Fibroblast of mammary gland (primary cell): ENCODE measurements at regions not wholly inside any gene's neighbourhood (a gene's known extent, or its start where the extent isn't known, plus 50 kb on each side); places are given as distances from the start of the nearest gene placed in this dataset.

Source experiments
- DNase-seq: peaks from one replicate; pipeline ENCODE4 v3.0.0-alpha.2; 2010; ENCODE audit warnings: low read depth
- H3K4me3 ChIP-seq: 2 replicates; pipeline ENCODE4 v1.5.1; 2011; ENCODE audit warnings: low read depth, mild to moderate bottlenecking, low read length, moderate library complexity; ENCODE audit not compliant: control insufficient read depth
- TF ChIP-seq, protein P1 (sequence below): conservative IDR thresholded peaks from 2 replicates; pipeline ENCODE4 v1.5.1; 2011; ENCODE audit warnings: low read depth, low read length, inconsistent platforms; ENCODE audit not compliant: control insufficient read depth, insufficient read depth

DNA sequence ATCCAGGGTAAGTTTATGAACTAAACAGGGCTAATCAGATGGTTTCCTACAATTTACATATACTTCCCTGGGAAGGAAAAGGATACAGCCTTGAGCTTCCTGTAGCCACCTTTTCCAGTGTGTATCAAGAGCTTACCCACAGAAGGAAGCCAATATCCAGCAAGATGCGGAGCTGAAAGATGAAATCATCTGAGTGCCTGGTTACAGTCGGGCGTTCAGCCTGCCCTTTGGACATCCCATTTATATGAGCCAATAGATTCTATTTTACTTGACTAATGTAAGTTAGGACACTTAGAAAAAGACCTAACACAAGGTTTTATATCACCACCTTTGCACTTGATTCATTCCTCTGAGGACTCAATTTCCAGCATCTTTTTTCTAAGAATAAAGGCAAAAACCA lies 108.2 kb downstream of the UCHL5 start:
- DNase-seq = no peak
- TF ChIP-seq, protein P1, sequence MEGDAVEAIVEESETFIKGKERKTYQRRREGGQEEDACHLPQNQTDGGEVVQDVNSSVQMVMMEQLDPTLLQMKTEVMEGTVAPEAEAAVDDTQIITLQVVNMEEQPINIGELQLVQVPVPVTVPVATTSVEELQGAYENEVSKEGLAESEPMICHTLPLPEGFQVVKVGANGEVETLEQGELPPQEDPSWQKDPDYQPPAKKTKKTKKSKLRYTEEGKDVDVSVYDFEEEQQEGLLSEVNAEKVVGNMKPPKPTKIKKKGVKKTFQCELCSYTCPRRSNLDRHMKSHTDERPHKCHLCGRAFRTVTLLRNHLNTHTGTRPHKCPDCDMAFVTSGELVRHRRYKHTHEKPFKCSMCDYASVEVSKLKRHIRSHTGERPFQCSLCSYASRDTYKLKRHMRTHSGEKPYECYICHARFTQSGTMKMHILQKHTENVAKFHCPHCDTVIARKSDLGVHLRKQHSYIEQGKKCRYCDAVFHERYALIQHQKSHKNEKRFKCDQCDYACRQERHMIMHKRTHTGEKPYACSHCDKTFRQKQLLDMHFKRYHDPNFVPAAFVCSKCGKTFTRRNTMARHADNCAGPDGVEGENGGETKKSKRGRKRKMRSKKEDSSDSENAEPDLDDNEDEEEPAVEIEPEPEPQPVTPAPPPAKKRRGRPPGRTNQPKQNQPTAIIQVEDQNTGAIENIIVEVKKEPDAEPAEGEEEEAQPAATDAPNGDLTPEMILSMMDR = no peak

DNA sequence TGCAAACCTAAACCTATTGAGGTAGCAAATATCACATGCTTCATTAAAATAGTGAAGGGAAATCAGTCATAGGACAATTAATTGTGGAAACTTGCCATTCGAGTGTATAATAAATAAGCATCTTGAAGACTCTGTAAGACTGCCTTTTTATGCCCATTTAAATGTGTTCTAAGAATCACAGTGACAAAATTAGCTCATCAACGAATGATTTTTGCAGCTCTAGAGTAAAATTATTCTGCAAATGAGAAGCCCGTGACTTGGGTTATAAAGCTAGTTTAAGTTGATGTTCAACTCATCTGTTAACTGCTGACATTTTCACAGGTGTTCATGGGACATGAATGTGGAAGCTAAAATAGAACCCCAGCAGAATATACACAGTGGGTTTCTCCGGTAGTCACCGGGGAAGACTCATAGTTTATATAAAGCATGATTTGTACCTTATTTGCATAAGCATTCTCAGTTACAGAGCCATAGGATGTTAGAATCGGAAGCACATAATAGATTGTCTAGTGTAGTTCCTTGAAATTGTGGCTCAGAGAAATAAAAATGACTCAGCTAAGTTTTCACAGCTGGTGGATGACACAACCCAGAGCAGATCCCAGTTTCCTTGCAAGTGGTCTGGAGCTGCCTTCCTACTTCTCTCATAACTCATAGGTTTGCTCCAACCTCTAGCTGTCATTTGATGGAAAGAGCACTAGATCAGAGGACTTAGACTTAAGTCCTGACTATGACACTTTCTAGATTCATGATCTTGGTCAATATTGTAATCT lies 107.3 kb downstream of the UCHL5 start:
- TF ChIP-seq, protein P1 = no peak
- no peak overlapping the region for H3K4me3 ChIP-seq
- DNase-seq = peak; percentile 93

More for the DNA sequence above, 108.2 kb downstream of the UCHL5 start:
- H3K4me3 ChIP-seq = no peak overlapping the region

GRCh38 chr1:192952646-192953045 lies 106.5 kb downstream of the UCHL5 start:
- TF ChIP-seq, protein P1 = no peak
- H3K4me3 ChIP-seq = no peak overlapping the region
- DNase-seq = peak; percentile 47

DNA sequence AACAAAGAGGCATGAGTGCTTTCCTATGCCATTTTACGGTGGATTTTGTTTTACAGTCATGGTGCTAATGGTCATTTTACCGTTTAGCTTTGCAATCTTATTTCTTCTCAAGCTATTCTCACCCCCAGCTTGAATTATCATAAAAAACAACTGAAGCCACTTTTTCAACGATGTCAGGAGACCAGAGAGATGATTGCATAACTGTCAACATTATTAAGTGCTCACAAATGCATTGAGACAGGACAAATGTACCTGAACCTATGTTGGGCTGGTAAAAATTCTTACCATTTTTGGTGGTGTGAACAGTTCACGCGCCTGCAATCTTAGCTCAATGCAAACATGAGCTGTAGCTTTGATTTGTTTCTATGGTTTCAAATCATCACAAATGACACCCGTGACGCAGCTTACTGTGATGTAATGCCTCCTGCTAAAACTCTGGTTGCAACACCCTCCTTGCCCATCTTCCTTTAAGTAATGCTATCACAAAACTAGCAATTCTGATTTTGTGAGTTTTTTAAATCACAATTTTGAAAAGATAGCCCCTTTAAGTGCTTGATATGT lies 104.4 kb downstream of the UCHL5 start:
- no peak for DNase-seq
- H3K4me3 ChIP-seq = no peak overlapping the region
- TF ChIP-seq, protein P1 = no peak

DNA sequence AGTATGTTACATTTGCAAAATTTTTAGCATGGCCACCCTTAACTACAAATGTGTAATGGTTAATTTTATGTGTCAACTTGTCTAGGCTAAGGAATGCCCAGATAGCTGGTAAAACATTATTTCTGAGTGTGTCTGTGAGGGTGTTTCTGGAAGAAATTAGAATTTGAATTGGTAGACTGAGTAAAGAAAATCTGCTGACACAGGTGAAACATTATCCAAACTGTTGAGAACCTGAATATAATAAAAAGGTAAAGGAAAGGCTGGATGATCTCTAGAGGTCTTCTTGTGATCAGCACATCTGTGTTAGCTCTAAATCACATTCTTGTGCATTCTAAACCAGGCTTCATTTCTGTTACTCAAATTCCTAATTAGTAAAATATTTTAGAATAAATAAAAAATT lies 100.8 kb downstream of the UCHL5 start:
- H3K4me3 ChIP-seq = no peak overlapping the region
- TF ChIP-seq, protein P1 = no peak
- no peak for DNase-seq

GRCh38 chr1:192958871-192959270 lies 100.3 kb downstream of the UCHL5 start:
- DNase-seq = peak; percentile 86
- TF ChIP-seq, protein P1 = no peak
- no peak overlapping the region for H3K4me3 ChIP-seq
